GM12878 (cell line): ENCODE measurements at regions not wholly inside any gene's neighbourhood (a gene's known extent, or its start where the extent isn't known, plus 50 kb on each side); places are given as distances from the start of the nearest gene placed in this dataset.

ENCODE experiments used
- ATAC-seq: fragments of 200-7000 bp; cut with Tn5 transposase; 3 replicates; pipeline ENCODE4 v1.9.1; 2020; ENCODE audit warnings: mild to moderate bottlenecking, moderate library complexity
- BruUV-seq: library from RNA; stranded (reverse); fragments of 400-500 nt; replicated peaks from 2 replicates; lab custom pipeline; 2021; lab: Mats Ljungman, UMichigan
- CTCF ChIA-PET: fragments of 300-600 bp; sonication (Branson Sonifier 250); formaldehyde crosslinking; extraction: SDS; loops from one replicate; lab custom pipeline; 2021; ENCODE audit warnings: inconsistent platforms; lab: Yijun Ruan, JAX
- POLR2A ChIA-PET: fragments of 350-600 bp; formaldehyde crosslinking; extraction: SDS; loops from one replicate; lab custom pipeline; 2021; ENCODE audit warnings: inconsistent platforms; lab: Charles Lee
- RAD21 ChIA-PET: fragments of 300-600 bp; sonication (Branson Sonifier 250); formaldehyde crosslinking; loops from one replicate; lab custom pipeline; 2023; ENCODE audit warnings: antibody characterized with exemption; ENCODE audit not compliant: unreplicated experiment; lab: Charles Lee
- SMC1A ChIA-PET: fragments of 300-600 bp; sonication (Branson Sonifier 250); formaldehyde crosslinking; loops from one replicate; lab custom pipeline; 2023; ENCODE audit not compliant: unreplicated experiment, uncharacterized antibody; lab: Charles Lee
- DNase-seq: peaks from one replicate; pipeline ENCODE4 v3.0.0-alpha.2; 2011; ENCODE audit warnings: low read depth, low spot score
- FAIRE-seq: peaks from 3 replicates; lab custom pipeline; 2011; peaks lifted over from hg19 to GRCh38; lab: Jason Lieb, UNC
- H2AFZ ChIP-seq: 2 replicates; pipeline ENCODE4 v1.6.0; 2011; ENCODE audit warnings: low read depth, low read length, control low read depth; ENCODE audit not compliant: control insufficient read depth
- H3K27ac ChIP-seq: 2 replicates; pipeline ENCODE4 v1.5.1; 2011; ENCODE audit warnings: control low read depth; ENCODE audit not compliant: control insufficient read depth, insufficient read depth
- H3K27me3 ChIP-seq, 2 experiments: replicated peaks in 1 of 2; 2 replicates each; pipeline versions ENCODE4 v1.6.0 to v1.6.1; 2011; ENCODE audit warnings: low read length in 1 of 2; ENCODE audit not compliant: control insufficient read depth in 2 of 2, insufficient read depth in 2 of 2
- H3K36me3 ChIP-seq, 2 experiments: 2 replicates each; pipeline ENCODE4 v1.5.1; 2011; ENCODE audit warnings: low read length in 1 of 2; ENCODE audit not compliant: control insufficient read depth in 2 of 2, insufficient read depth in 2 of 2
- H3K4me1 ChIP-seq: 2 replicates; pipeline ENCODE4 v1.6.1; 2011; ENCODE audit warnings: mild to moderate bottlenecking, low read length, moderate library complexity, mixed read lengths; ENCODE audit not compliant: control insufficient read depth, insufficient read depth
- H3K4me2 ChIP-seq: 2 replicates; pipeline ENCODE4 v1.6.0; 2011; ENCODE audit warnings: control low read depth; ENCODE audit not compliant: control insufficient read depth, insufficient read depth
- H3K4me3 ChIP-seq: fragments of 200-600 bp; sonication (generic); 2 replicates; pipeline ENCODE4 v1.5.1; 2016
- H3K79me2 ChIP-seq: 2 replicates; pipeline ENCODE4 v1.6.0; 2011; ENCODE audit warnings: low read length; ENCODE audit not compliant: control insufficient read depth, insufficient read depth
- H3K9ac ChIP-seq: 2 replicates; pipeline ENCODE4 v1.8.0; 2011; ENCODE audit warnings: low read length, control low read depth, mixed read lengths; ENCODE audit not compliant: control insufficient read depth, insufficient read depth
- H3K9me3 ChIP-seq: replicated peaks from 3 replicates; pipeline ENCODE4 v1.5.1; 2011; ENCODE audit warnings: mild to moderate bottlenecking, low read length; ENCODE audit not compliant: control insufficient read depth, insufficient read depth
- H4K20me1 ChIP-seq: 2 replicates; pipeline ENCODE4 v1.6.0; 2011; ENCODE audit not compliant: control insufficient read depth, insufficient read depth
- CHD4 ChIP-seq: fragments of 200-600 bp; sonication (generic); IDR thresholded peaks from 2 replicates; pipeline ENCODE4 v1.6.1; 2016; ENCODE audit warnings: mild to moderate bottlenecking
- HDAC2 ChIP-seq: fragments of 200-600 bp; sonication (generic); IDR thresholded peaks from 2 replicates; pipeline ENCODE4 v1.6.1; 2017
- JUNB ChIP-seq: IDR thresholded peaks from 2 replicates; pipeline ENCODE4 v1.6.1; 2016; ENCODE audit warnings: antibody characterized with exemption, mild to moderate bottlenecking
- KDM1A ChIP-seq: fragments of 200-600 bp; sonication (generic); IDR thresholded peaks from 2 replicates; pipeline ENCODE4 v1.6.1; 2016; ENCODE audit warnings: borderline replicate concordance
- NBN ChIP-seq: fragments of 450-650 bp; IDR thresholded peaks from 2 replicates; pipeline ENCODE4 v1.6.1; 2016
- SKIL ChIP-seq: fragments of 450-650 bp; IDR thresholded peaks from 2 replicates; pipeline ENCODE4 v1.6.1; 2017; ENCODE audit warnings: mild to moderate bottlenecking, low read depth, inconsistent platforms; ENCODE audit not compliant: poor library complexity, severe bottlenecking
- SMAD5 ChIP-seq: IDR thresholded peaks from 2 replicates; pipeline ENCODE4 v1.6.1; 2016; ENCODE audit warnings: antibody characterized with exemption, low read depth
- ZNF687 ChIP-seq: fragments of 450-650 bp; IDR thresholded peaks from 2 replicates; pipeline ENCODE4 v1.6.1; 2017; ENCODE audit warnings: mild to moderate bottlenecking, moderate library complexity
- ZZZ3 ChIP-seq: IDR thresholded peaks from 2 replicates; pipeline ENCODE4 v1.6.1; 2011; ENCODE audit warnings: low read depth; ENCODE audit not compliant: control insufficient read depth, insufficient read length
- in situ Hi-C: fragments of 300-500 bp; cut with MboI; formaldehyde crosslinking; loops from 9 replicates; pipeline ENCODE4 v1.14.3; 2018; ENCODE audit warnings: mixed read lengths
- intact Hi-C: fragments of 100-400 bp; cut with micrococcal nuclease; formaldehyde crosslinking; loops from one replicate; pipeline ENCODE4 v1.14.2; 2022; ENCODE audit not compliant: unreplicated experiment

DNA sequence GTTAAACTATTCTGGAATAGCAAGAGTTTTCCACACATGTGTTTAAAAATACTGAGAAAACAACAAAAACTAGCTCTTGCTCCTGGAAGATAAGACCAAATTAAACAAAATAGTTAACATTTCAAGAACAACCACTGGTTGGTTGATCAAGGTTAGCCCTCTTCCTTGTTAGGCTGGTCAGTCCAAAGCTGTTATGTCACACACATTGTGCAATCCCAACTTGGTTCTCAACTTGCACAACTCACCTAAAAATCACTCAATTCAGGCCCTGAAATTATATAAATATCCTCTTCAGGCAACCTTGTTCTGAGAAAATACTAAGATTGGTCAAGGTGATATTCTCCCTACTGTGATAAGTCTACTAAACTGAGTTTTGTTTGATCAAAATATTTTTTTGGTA, 169.7 kb upstream of the LRP1B start:
- SMC1A ChIA-PET = no interaction called here
- DNase-seq (no peak), FAIRE-seq (no peak), ATAC-seq (no peak)
- Histone ChIP-seq H4K20me1 (no peaks in the 10 kb centered on the region), H3K36me3 (no peaks in the 10 kb centered on the region), H3K27me3 (no peaks in the 10 kb centered on the region), H3K9me3 (no peaks in the 10 kb centered on the region), H3K4me3 (no peak overlapping the region), H3K79me2 (no peaks in the 10 kb centered on the region), H3K9ac (no peak overlapping the region), H3K27ac (no peak overlapping the region), H3K4me2 (no peak overlapping the region), H2AFZ (no peak overlapping the region), H3K4me1 (no peaks in the 10 kb centered on the region)
- TF ChIP-seq SKIL (no peak), KDM1A (no peak), JUNB (no peak), ZNF687 (no peak), CHD4 (no peak), HDAC2 (no peak), NBN (no peak), SMAD5 (no peak), ZZZ3 (no peak)
- POLR2A ChIA-PET = no interaction called here
- intact Hi-C loops (no loop called here), in situ Hi-C loops (no loop called here)
- CTCF ChIA-PET = no interaction called here
- BruUV-seq = no TSS peak
- RAD21 ChIA-PET = no interaction called here
